ENCODE measurements at regions not wholly inside any gene's neighbourhood (a gene's known extent, or its start where the extent isn't known, plus 50 kb on each side); places are given as distances from the start of the nearest gene placed in this dataset.

DNA sequence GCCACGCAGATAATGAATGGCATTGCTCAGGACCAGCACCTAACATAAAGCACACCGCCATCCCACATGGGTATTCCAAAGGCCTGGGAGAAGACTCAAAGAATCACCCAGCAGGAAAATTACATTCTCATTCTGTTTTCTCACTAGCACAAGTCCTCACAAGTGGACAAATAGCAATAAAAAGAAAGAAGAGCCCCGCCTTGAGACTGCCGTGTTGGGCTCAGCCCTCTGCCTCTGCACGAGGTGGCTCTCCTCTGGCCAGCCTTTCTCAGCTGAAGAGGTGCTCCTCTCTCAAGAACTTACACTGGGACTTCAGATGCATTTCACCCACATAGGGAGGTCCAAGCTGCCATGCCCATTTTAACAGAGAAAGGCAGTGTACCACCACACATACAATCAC lies 207.5 kb downstream of the SPTSSA start:
- Histone ChIP-seq H3K36me3 (ENCODE audit: control insufficient read depth, insufficient read depth, low read length) (no peaks in the 10 kb centered on the region), H2AFZ (ENCODE audit: low read length) (no peak overlapping the region), H3K79me2 (ENCODE audit: control insufficient read depth, insufficient read depth, low read length) (no peaks in the 10 kb centered on the region), H3K9ac (ENCODE audit: insufficient read depth, low read length) (no peak overlapping the region), H3K4me2 (ENCODE audit: extremely low read depth, insufficient read depth, low read length) (no peak overlapping the region), H3K9me3 (ENCODE audit: control insufficient read depth, insufficient read depth, low read depth, low read length) (no peaks in the 10 kb centered on the region), H4K20me1 (ENCODE audit: control insufficient read depth, extremely low read depth, insufficient read depth, low read length) (no peaks in the 10 kb centered on the region), H3K27ac (ENCODE audit: insufficient read depth, low read length) (no peak overlapping the region), H3K27me3 (ENCODE audit: control insufficient read depth, insufficient read depth, low read length) (no peaks in the 10 kb centered on the region), H3K4me1 (ENCODE audit: control insufficient read depth, extremely low read depth, insufficient read depth, low read length) (no peaks in the 10 kb centered on the region), H3K4me3 (replicated peaks in 1 of 4; ENCODE audit: control extremely low read depth in 1 of 4, insufficient read depth in 1 of 4, low read depth in 3 of 4, low read length in 4 of 4) (no peak overlapping the region)
- no peak for DNase-seq (ENCODE audit: low read depth in 2 of 2)
- TF ChIP-seq, protein P1, sequence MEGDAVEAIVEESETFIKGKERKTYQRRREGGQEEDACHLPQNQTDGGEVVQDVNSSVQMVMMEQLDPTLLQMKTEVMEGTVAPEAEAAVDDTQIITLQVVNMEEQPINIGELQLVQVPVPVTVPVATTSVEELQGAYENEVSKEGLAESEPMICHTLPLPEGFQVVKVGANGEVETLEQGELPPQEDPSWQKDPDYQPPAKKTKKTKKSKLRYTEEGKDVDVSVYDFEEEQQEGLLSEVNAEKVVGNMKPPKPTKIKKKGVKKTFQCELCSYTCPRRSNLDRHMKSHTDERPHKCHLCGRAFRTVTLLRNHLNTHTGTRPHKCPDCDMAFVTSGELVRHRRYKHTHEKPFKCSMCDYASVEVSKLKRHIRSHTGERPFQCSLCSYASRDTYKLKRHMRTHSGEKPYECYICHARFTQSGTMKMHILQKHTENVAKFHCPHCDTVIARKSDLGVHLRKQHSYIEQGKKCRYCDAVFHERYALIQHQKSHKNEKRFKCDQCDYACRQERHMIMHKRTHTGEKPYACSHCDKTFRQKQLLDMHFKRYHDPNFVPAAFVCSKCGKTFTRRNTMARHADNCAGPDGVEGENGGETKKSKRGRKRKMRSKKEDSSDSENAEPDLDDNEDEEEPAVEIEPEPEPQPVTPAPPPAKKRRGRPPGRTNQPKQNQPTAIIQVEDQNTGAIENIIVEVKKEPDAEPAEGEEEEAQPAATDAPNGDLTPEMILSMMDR (conservative IDR thresholded peaks at IDR 0.05 in 1 of 2, IDR thresholded peaks at IDR 0.05 in 1 of 2; ENCODE audit: low read depth in 1 of 2, low read length in 2 of 2), result no peak
- TF ChIP-seq EZH2 (IDR thresholded peaks at IDR 0.05; ENCODE audit: low read length, missing control alignments), result no peak

DNA sequence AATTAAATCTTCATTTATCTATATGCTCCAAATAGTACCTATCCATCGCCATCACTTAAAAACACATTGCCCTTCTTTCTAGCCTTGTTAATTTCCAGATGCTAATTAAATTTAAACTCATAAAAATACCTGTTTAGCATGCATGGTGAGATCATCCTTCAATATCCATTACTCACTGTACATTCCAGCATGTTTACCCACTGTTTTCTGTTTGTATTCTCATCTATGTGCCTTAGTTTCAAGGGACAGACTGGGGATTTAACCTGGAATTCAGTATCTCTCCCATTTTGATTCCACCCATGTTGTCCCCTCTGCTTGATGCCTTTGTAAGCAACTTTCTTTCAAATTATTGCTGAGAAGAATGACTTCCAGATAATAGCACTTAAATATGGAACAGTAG lies 208.0 kb downstream of the SPTSSA start:
- Histone ChIP-seq H2AFZ (ENCODE audit: low read length) (no peak overlapping the region), H3K9ac (ENCODE audit: insufficient read depth, low read length) (no peak overlapping the region), H3K27me3 (ENCODE audit: control insufficient read depth, insufficient read depth, low read length) (no peaks in the 10 kb centered on the region), H3K4me1 (ENCODE audit: control insufficient read depth, extremely low read depth, insufficient read depth, low read length) (no peaks in the 10 kb centered on the region), H3K79me2 (ENCODE audit: control insufficient read depth, insufficient read depth, low read length) (no peaks in the 10 kb centered on the region), H3K36me3 (ENCODE audit: control insufficient read depth, insufficient read depth, low read length) (no peaks in the 10 kb centered on the region), H3K4me2 (ENCODE audit: extremely low read depth, insufficient read depth, low read length) (no peak overlapping the region), H3K9me3 (ENCODE audit: control insufficient read depth, insufficient read depth, low read depth, low read length) (no peaks in the 10 kb centered on the region), H3K27ac (ENCODE audit: insufficient read depth, low read length) (no peak overlapping the region), H3K4me3 (replicated peaks in 1 of 4; ENCODE audit: control extremely low read depth in 1 of 4, insufficient read depth in 1 of 4, low read depth in 3 of 4, low read length in 4 of 4) (no peak overlapping the region), H4K20me1 (ENCODE audit: control insufficient read depth, extremely low read depth, insufficient read depth, low read length) (no peaks in the 10 kb centered on the region)
- no peak for DNase-seq (ENCODE audit: low read depth in 2 of 2)
- no peak for TF ChIP-seq EZH2 (IDR thresholded peaks at IDR 0.05; ENCODE audit: low read length, missing control alignments)
- TF ChIP-seq, protein P1 (conservative IDR thresholded peaks at IDR 0.05 in 1 of 2, IDR thresholded peaks at IDR 0.05 in 1 of 2; ENCODE audit: low read depth in 1 of 2, low read length in 2 of 2), result no peak

DNA sequence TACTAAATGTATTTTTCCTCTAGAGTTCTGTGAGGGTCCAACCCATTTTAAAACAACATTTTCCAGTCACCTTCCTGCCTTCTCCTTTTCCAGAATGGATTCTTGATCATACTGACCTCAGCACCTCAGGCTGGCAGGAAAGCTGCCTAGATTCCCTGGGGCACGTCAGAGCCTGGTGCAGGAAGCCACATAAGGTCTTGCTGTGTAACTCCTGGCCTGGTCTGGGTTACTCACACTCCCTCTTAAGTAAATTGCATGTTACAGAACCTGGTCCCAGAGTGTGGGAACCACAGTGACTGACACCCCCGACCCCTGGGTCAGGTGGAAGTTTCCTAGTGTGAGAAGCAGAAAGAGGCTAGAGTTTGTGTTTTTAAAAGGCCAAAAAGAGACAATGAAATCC lies 209.8 kb downstream of the SPTSSA start:
- H3K4me3 ChIP-seq (replicated peaks in 1 of 4; ENCODE audit: control extremely low read depth in 1 of 4, insufficient read depth in 1 of 4, low read depth in 3 of 4, low read length in 4 of 4), result no peak overlapping the region
- no peaks in the 10 kb centered on the region for H3K79me2 ChIP-seq (ENCODE audit: control insufficient read depth, insufficient read depth, low read length)
- H3K27me3 ChIP-seq (ENCODE audit: control insufficient read depth, insufficient read depth, low read length), result no peaks in the 10 kb centered on the region
- DNase-seq (ENCODE audit: low read depth in 2 of 2), result peak in 1 of 2 donors; percentile 26
- no peaks in the 10 kb centered on the region for H3K36me3 ChIP-seq (ENCODE audit: control insufficient read depth, insufficient read depth, low read length)
- H2AFZ ChIP-seq (ENCODE audit: low read length), result no peak overlapping the region
- no peak overlapping the region for H3K27ac ChIP-seq (ENCODE audit: insufficient read depth, low read length)
- no peaks in the 10 kb centered on the region for H3K4me1 ChIP-seq (ENCODE audit: control insufficient read depth, extremely low read depth, insufficient read depth, low read length)
- TF ChIP-seq, protein P1 (conservative IDR thresholded peaks at IDR 0.05 in 1 of 2, IDR thresholded peaks at IDR 0.05 in 1 of 2; ENCODE audit: low read depth in 1 of 2, low read length in 2 of 2), result no peak
- no peak for TF ChIP-seq EZH2 (IDR thresholded peaks at IDR 0.05; ENCODE audit: low read length, missing control alignments)
- H3K9me3 ChIP-seq (ENCODE audit: control insufficient read depth, insufficient read depth, low read depth, low read length), result no peaks in the 10 kb centered on the region
- no peaks in the 10 kb centered on the region for H4K20me1 ChIP-seq (ENCODE audit: control insufficient read depth, extremely low read depth, insufficient read depth, low read length)
- no peak overlapping the region for H3K9ac ChIP-seq (ENCODE audit: insufficient read depth, low read length)
- no peak overlapping the region for H3K4me2 ChIP-seq (ENCODE audit: extremely low read depth, insufficient read depth, low read length)
